ENCODE measurements at regions not wholly inside any gene's neighbourhood (a gene's known extent, or its start where the extent isn't known, plus 50 kb on each side); places are given as distances from the start of the nearest gene placed in this dataset.
"Not testable (repeated sequence)": the region's sequence is repeated elsewhere in the genome, so short reads cannot be mapped to it uniquely, and the experiment has no call there.

DNA sequence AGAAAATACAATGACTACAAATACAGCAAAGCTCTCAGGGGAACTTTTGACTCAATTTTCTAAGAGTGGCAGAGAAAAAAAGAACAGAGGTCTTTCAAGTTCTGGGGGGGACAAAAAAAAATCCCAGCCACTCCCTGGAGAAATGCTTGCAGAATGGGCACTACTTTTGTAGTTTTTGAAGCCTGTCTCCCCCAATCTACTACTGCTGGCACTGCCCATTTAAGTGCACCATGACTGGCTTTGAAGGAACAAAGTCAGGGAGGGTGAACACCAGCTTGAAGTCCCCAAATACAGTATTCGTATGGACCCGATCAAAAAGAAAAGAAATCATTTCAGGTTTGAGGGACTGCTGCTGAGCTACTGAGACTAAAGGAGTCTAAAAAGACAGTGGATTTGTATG, 1824.4 kb downstream of the ARAP2 start:
- TF ChIP-seq, protein P1, sequence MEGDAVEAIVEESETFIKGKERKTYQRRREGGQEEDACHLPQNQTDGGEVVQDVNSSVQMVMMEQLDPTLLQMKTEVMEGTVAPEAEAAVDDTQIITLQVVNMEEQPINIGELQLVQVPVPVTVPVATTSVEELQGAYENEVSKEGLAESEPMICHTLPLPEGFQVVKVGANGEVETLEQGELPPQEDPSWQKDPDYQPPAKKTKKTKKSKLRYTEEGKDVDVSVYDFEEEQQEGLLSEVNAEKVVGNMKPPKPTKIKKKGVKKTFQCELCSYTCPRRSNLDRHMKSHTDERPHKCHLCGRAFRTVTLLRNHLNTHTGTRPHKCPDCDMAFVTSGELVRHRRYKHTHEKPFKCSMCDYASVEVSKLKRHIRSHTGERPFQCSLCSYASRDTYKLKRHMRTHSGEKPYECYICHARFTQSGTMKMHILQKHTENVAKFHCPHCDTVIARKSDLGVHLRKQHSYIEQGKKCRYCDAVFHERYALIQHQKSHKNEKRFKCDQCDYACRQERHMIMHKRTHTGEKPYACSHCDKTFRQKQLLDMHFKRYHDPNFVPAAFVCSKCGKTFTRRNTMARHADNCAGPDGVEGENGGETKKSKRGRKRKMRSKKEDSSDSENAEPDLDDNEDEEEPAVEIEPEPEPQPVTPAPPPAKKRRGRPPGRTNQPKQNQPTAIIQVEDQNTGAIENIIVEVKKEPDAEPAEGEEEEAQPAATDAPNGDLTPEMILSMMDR (IDR thresholded peaks at IDR 0.05; ENCODE audit: borderline replicate concordance, insufficient read depth, low read depth, low read length): no peak

DNA sequence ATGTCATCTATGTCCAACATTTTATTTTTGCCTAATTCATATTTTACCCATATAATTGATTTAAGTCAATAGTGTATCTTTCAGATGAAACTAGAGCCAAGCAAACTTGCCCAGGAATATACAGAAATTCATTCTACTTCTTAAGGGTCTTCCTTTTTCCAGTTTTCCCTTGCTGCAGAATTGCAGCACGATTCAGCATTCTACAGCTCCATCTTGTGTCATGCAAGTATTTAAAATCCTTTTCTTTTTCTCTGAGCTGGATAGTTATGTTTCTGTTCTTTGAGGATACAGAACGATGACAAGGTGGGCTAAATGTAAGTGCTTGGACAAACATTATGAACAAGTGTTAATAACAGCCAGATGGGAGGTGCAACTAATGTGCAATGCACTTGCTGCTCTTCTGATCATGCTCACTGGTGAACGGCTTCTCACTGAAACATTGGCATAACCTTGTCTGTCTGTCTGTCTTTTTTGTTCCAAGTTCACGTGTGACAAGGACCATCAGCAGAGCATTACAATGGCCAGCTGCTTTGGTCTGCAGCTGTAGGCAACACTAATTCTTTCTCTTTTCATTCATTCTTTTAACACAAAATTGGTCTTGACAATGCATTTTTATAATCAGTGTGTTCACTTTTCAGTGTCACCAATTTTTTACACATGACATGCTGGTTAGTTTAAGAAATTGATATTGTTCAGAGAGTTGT, 1821.7 kb downstream of the ARAP2 start:
- TF ChIP-seq, protein P1 (IDR thresholded peaks at IDR 0.05; ENCODE audit: borderline replicate concordance, insufficient read depth, low read depth, low read length): no peak
- H3K4me3 ChIP-seq (ENCODE audit: low read depth, low read length): no peak overlapping the region

More for the DNA sequence above, 1824.4 kb downstream of the ARAP2 start:
- H3K4me3 ChIP-seq (ENCODE audit: low read depth, low read length): no peak overlapping the region

DNA sequence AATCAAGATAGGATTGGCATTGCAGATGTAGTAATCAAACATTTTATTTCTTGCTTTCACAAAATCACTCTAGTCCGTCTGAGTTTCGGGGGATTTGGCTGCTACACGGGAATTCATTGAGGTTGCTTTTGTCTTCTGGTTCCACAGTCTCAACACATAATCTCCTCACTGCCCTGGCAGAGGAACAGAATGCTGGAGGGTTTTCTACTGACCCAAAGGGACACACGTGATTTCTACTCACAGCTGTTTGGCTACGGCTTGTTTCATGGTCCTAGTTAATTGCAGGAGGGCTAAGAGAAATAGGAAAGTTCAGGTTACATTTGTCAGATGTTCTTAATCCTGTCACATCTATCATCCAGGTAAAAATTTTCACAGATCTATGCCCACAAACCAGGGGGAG, 1811.6 kb downstream of the ARAP2 start:
- H3K4me3 ChIP-seq (ENCODE audit: low read depth, low read length): no peak overlapping the region

DNA sequence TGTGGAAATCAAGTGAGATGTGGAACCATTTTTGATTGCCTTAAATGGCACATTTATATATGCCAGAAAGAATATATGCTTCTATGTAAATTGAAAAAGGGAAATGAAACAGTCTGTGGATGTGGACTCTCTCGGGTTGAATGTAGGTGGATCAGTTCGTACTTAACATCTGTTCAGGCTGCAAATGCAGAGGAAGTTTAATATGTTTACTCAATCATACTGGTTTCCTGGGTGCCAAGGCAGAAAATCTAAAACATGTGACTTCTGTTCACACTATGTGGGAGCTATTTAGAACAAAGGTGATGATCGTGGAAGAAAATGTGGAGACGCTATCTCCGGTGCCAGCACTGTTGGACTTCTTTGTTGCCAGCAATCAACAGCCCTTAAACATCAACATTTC, 1809.9 kb downstream of the ARAP2 start:
- H3K4me3 ChIP-seq (ENCODE audit: low read depth, low read length): not testable (repeated sequence)

More for the DNA sequence above, 1811.6 kb downstream of the ARAP2 start:
- TF ChIP-seq, protein P1 (IDR thresholded peaks at IDR 0.05; ENCODE audit: borderline replicate concordance, insufficient read depth, low read depth, low read length): no peak

DNA sequence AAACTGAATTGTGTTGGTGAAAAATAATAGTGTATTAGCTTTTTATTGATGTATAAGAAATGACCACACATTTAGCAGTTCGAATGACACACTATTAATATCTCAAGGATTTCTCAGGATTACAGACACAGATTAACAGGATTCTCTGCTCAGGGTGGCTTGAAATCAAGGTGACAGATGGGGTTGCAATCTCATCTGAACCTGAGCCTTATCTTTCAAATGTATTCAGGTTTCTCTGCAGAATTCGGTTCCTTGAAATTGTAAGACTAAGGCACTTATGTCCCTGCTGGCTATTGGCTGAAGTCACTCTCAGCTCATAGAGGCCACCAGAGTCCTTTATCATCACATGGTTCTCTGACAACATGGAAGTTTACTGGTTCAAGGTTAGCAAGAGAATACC, 1780.1 kb downstream of the ARAP2 start:
- H3K4me3 ChIP-seq (ENCODE audit: low read depth, low read length): no peak overlapping the region
- TF ChIP-seq, protein P1 (IDR thresholded peaks at IDR 0.05; ENCODE audit: borderline replicate concordance, insufficient read depth, low read depth, low read length): no peak

DNA sequence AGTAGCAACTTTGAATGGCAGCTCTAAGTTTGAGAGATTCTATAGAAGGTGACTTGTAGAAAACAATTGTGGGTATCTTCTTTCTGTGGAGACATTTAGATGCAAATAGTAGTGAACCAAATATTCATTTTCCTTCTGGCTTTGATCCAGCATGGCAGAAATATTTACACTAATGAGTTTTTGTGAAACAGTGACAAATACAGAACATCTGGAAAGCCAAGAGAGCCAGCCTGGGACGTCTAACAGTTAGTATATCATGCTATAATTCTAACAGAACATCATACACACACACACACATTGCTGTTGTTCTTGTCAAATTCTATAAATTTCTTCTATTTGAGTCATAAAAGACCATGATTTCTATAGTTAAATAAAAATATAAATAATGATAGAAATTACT, 1777.9 kb downstream of the ARAP2 start:
- TF ChIP-seq, protein P1 (IDR thresholded peaks at IDR 0.05; ENCODE audit: borderline replicate concordance, insufficient read depth, low read depth, low read length): no peak
- no peak overlapping the region for H3K4me3 ChIP-seq (ENCODE audit: low read depth, low read length)

DNA sequence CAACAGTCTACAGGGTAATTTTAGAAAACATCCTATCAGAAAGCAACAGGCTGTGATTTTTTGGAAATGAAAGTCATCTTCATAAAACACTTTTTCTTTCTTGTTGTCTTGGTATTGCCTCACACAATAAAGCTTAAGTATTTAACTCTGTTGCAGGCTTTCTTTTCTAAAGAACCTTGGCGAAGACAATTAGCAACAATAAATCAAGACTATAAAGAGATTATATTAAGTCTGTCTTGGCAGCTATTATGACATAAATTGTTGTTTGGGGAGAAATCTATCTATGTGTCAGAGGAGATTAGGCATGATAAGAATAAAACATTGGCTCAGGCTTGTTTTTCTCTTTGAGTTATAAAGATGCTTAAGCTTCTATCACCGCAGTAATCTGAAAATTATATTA, 1774.8 kb downstream of the ARAP2 start:
- TF ChIP-seq, protein P1 (IDR thresholded peaks at IDR 0.05; ENCODE audit: borderline replicate concordance, insufficient read depth, low read depth, low read length): no peak
- H3K4me3 ChIP-seq (ENCODE audit: low read depth, low read length): no peak overlapping the region

All from GM12875 (cell line).